B cell (primary cell): ENCODE measurements at regions not wholly inside any gene's neighbourhood (a gene's known extent, or its start where the extent isn't known, plus 50 kb on each side); places are given as distances from the start of the nearest gene placed in this dataset.

ENCODE experiments used
- ATAC-seq: fragments of 200-7000 bp; cut with Tn5 transposase; one replicate; pipeline ENCODE4 v1.10.0; 2021; ENCODE audit warnings: low read depth, mild to moderate bottlenecking, moderate number of reproducible peaks, moderate library complexity
- CTCF ChIA-PET: fragments of 350-600 bp; sonication (Branson Sonifier 250); formaldehyde crosslinking; loops from one replicate; lab custom pipeline; 2021; ENCODE audit warnings: antibody characterized with exemption, inconsistent platforms; lab: Charles Lee
- POLR2A ChIA-PET: fragments of 350-600 bp; sonication (Branson Sonifier 250); formaldehyde crosslinking; loops from one replicate; lab custom pipeline; 2021; ENCODE audit warnings: antibody characterized with exemption; lab: Charles Lee
- DNase-seq: peaks from one replicate; pipeline ENCODE4 v3.0.0; 2013
- H2AFZ ChIP-seq: 2 replicates; pipeline ENCODE4 v1.6.1; 2012; ENCODE audit warnings: mild to moderate bottlenecking, low read depth, low read length; ENCODE audit not compliant: insufficient read depth, poor library complexity, severe bottlenecking
- H3K27ac ChIP-seq, 2 donors: 1 replicate in 1 of 2; 2 replicates in 1 of 2; pipeline ENCODE4 v1.5.1; 2012 to 2013; ENCODE audit warnings: low read length in 2 of 2, mild to moderate bottlenecking in 2 of 2, moderate library complexity in 1 of 2
- H3K27me3 ChIP-seq, 4 experiments: fragments of 200-600 bp in 1 of 4; sonication (generic) in 1 of 4; replicated peaks in 1 of 4; 1 replicate in 2 of 4; 2 replicates in 2 of 4; pipeline versions ENCODE4 v1.6.1 to v1.7.0; 2013 to 2016; ENCODE audit warnings: low read length in 3 of 4, mild to moderate bottlenecking in 2 of 4, mixed read lengths in 1 of 4, moderate library complexity in 1 of 4; ENCODE audit not compliant: insufficient read depth in 4 of 4, control insufficient read depth in 3 of 4; ENCODE audit errors: control extremely low read depth in 1 of 4
- H3K36me3 ChIP-seq, 2 experiments: replicated peaks in 1 of 2; 1 replicate in 1 of 2; 2 replicates in 1 of 2; pipeline versions ENCODE4 v1.6.1 to v1.7.1; 2013; ENCODE audit warnings: low read length in 1 of 2; ENCODE audit not compliant: insufficient read depth in 2 of 2, control insufficient read depth in 1 of 2; ENCODE audit errors: control extremely low read depth in 1 of 2, extremely low read depth in 1 of 2
- H3K4me1 ChIP-seq, 2 donors: fragments of 200-600 bp in 1 of 2; sonication (generic) in 1 of 2; 1 replicate in 1 of 2; 2 replicates in 1 of 2; pipeline versions ENCODE4 v1.5.1 to v1.6.1; 2013 to 2017; ENCODE audit warnings: low read length in 2 of 2; ENCODE audit not compliant: control insufficient read depth in 2 of 2, insufficient read depth in 2 of 2
- H3K4me2 ChIP-seq: replicated peaks from 2 replicates; pipeline ENCODE3; 2012; ENCODE audit warnings: mild to moderate bottlenecking, low read depth, low read length; ENCODE audit not compliant: poor library complexity, severe bottlenecking
- H3K4me3 ChIP-seq, 5 experiments: fragments of 200-600 bp in 1 of 5; sonication (generic) in 1 of 5; 1 replicate in 3 of 5; 2 replicates in 2 of 5; pipeline versions ENCODE4 v1.5.1 to v1.7.0; 2011 to 2016; ENCODE audit warnings: low read length in 4 of 5, mild to moderate bottlenecking in 4 of 5, low read depth in 2 of 5, control low read depth in 1 of 5, moderate library complexity in 1 of 5; ENCODE audit not compliant: insufficient read depth in 1 of 5; ENCODE audit errors: control extremely low read depth in 1 of 5, extremely low read depth in 1 of 5
- H3K79me2 ChIP-seq: fragments of 200-600 bp; sonication (generic); one replicate; pipeline ENCODE4 v1.6.0; 2016; ENCODE audit warnings: low read length; ENCODE audit not compliant: control insufficient read depth, insufficient read depth
- H3K9ac ChIP-seq: fragments of 200-600 bp; sonication (generic); 2 replicates; pipeline ENCODE4 v1.6.1; 2017; ENCODE audit warnings: mild to moderate bottlenecking, low read length, moderate library complexity
- H3K9me3 ChIP-seq, 3 donors: one replicate each; pipeline versions ENCODE4 v1.6.1 to v1.7.1; 2013; ENCODE audit warnings: low read length in 2 of 3; ENCODE audit not compliant: control insufficient read depth in 2 of 3, insufficient read depth in 1 of 3; ENCODE audit errors: control extremely low read depth in 1 of 3
- H4K20me1 ChIP-seq: 2 replicates; pipeline ENCODE4 v1.6.0; 2012; ENCODE audit warnings: mild to moderate bottlenecking, low read length; ENCODE audit not compliant: insufficient read depth, control insufficient read depth, poor library complexity, severe bottlenecking
- H3K27ac Mint-ChIP-seq: one replicate; pipeline ENCODE4 v1.8.0; 2021; ENCODE audit warnings: mixed read lengths
- H3K27me3 Mint-ChIP-seq: one replicate; pipeline ENCODE4 v1.8.0; 2021; ENCODE audit warnings: mixed read lengths
- H3K4me1 Mint-ChIP-seq: one replicate; pipeline ENCODE4 v1.8.0; 2021; ENCODE audit warnings: mixed read lengths
- H3K4me3 Mint-ChIP-seq: one replicate; pipeline ENCODE4 v1.8.0; 2021; ENCODE audit warnings: mixed read lengths
- H3K9me3 Mint-ChIP-seq: one replicate; pipeline ENCODE4 v1.8.0; 2022; ENCODE audit warnings: mixed read lengths; ENCODE audit not compliant: insufficient read depth
- EZH2 ChIP-seq: IDR thresholded peaks from 2 replicates; pipeline ENCODE4 v1.6.1; 2012; ENCODE audit warnings: borderline replicate concordance, low read depth, mild to moderate bottlenecking, moderate library complexity, low read length; ENCODE audit not compliant: insufficient read depth, poor library complexity, severe bottlenecking
- WGBS: methylation state at CpG from one replicate; pipeline ENCODE4 v1.1.5; 2013; ENCODE audit warnings: missing lambda C conversion rate; ENCODE audit not compliant: insufficient coverage; 5-methylcytosine and 5-hydroxymethylcytosine counted together
- intact Hi-C: fragments of 100-400 bp; cut with micrococcal nuclease; formaldehyde crosslinking; loops from one replicate; pipeline ENCODE4 v1.10.0; 2022
- TF ChIP-seq, protein P1 (sequence below): fragments of 200-600 bp; IDR thresholded peaks from one replicate; pipeline ENCODE4 v1.8.0; 2022; ENCODE audit warnings: antibody characterized with exemption, mild to moderate bottlenecking

GRCh38 chr12:88784166-88784565, 203.9 kb upstream of the KITLG start:
- Histone ChIP-seq H3K27ac (no peak overlapping the region), H3K4me3 (no peak overlapping the region), H3K27me3 (no peaks in the 10 kb centered on the region), H3K9ac (no peak overlapping the region), H4K20me1 (no peaks in the 10 kb centered on the region), H3K4me2 (no peak overlapping the region), H3K4me1 (no peaks in the 10 kb centered on the region), H3K79me2 (no peaks in the 10 kb centered on the region), H3K9me3 (no peaks in the 10 kb centered on the region), H2AFZ (no peak overlapping the region), H3K36me3 (no peaks in the 10 kb centered on the region)
- no peaks in the 10 kb centered on the region for H3K4me1 Mint-ChIP-seq
- no peak for DNase-seq
- TF ChIP-seq EZH2, result no peak
- TF ChIP-seq, protein P1, sequence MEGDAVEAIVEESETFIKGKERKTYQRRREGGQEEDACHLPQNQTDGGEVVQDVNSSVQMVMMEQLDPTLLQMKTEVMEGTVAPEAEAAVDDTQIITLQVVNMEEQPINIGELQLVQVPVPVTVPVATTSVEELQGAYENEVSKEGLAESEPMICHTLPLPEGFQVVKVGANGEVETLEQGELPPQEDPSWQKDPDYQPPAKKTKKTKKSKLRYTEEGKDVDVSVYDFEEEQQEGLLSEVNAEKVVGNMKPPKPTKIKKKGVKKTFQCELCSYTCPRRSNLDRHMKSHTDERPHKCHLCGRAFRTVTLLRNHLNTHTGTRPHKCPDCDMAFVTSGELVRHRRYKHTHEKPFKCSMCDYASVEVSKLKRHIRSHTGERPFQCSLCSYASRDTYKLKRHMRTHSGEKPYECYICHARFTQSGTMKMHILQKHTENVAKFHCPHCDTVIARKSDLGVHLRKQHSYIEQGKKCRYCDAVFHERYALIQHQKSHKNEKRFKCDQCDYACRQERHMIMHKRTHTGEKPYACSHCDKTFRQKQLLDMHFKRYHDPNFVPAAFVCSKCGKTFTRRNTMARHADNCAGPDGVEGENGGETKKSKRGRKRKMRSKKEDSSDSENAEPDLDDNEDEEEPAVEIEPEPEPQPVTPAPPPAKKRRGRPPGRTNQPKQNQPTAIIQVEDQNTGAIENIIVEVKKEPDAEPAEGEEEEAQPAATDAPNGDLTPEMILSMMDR, result no peak
- no peaks in the 10 kb centered on the region for H3K27me3 Mint-ChIP-seq
- no peak overlapping the region for H3K4me3 Mint-ChIP-seq
- ChIA-PET CTCF (no interaction called here), POLR2A (no interaction called here)
- intact Hi-C loops, result no loop called here
- H3K9me3 Mint-ChIP-seq, result peaks cover 2% of the 10 kb centered on the region
- 100% methylated on average over 1 of the region's 1 CpG for WGBS
- no peak overlapping the region for H3K27ac Mint-ChIP-seq
- ATAC-seq, result no peak

GRCh38 chr12:88782351-88782750, 202.1 kb upstream of the KITLG start:
- no CpG with 5 or more reads among the region's 1 CpG for WGBS
- Histone ChIP-seq H3K36me3 (no peaks in the 10 kb centered on the region), H3K27ac (no peak overlapping the region), H4K20me1 (no peaks in the 10 kb centered on the region), H2AFZ (no peak overlapping the region), H3K4me2 (no peak overlapping the region), H3K4me3 (no peak overlapping the region), H3K79me2 (no peaks in the 10 kb centered on the region), H3K9ac (no peak overlapping the region), H3K9me3 (no peaks in the 10 kb centered on the region), H3K4me1 (no peaks in the 10 kb centered on the region), H3K27me3 (no peaks in the 10 kb centered on the region)
- ChIA-PET CTCF (no interaction called here), POLR2A (no interaction called here)
- H3K27me3 Mint-ChIP-seq, result no peaks in the 10 kb centered on the region
- intact Hi-C loops, result no loop called here
- no peak for ATAC-seq
- no peaks in the 10 kb centered on the region for H3K9me3 Mint-ChIP-seq
- DNase-seq, result no peak
- H3K27ac Mint-ChIP-seq, result no peak overlapping the region
- H3K4me1 Mint-ChIP-seq, result no peaks in the 10 kb centered on the region
- H3K4me3 Mint-ChIP-seq, result no peak overlapping the region
- TF ChIP-seq, protein P1, result no peak
- no peak for TF ChIP-seq EZH2
